Hypothalamus (tissue), 51 donors: ENCODE measurements at regions not wholly inside any gene's neighbourhood (a gene's known extent, or its start where the extent isn't known, plus 50 kb on each side); places are given as distances from the start of the nearest gene placed in this dataset.
A peak's percentile ranks its signal among the peaks of the same experiment; 100 is the strongest.
"Not testable (repeated sequence)": the region's sequence is repeated elsewhere in the genome, so short reads cannot be mapped to it uniquely, and the experiment has no call there.

Experiments
- DNase-seq, 51 donors: peaks; one replicate each; lab custom pipeline; 2025; lab: John Stamatoyannopoulos, UW

DNA sequence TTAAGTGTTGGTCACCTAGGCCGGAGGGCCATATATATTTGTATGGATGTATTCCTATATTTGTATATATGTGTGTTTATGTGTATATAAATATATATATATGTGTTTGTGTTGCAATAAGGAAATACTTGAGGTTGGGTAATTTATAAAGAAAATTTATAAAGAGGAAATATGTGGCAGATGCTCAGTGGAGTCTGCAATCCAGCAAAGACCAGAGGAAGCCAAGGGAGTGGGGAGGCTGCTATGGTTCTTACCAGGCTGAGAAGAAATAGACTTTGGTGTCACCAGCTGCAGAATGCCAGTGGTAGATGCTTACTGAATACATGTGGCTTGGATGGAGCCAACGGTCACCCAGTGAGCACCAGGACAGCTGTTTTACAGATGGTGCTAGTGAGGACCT lies 97.4 kb upstream of the ELOVL5 start:
- DNase-seq: no peak

DNA sequence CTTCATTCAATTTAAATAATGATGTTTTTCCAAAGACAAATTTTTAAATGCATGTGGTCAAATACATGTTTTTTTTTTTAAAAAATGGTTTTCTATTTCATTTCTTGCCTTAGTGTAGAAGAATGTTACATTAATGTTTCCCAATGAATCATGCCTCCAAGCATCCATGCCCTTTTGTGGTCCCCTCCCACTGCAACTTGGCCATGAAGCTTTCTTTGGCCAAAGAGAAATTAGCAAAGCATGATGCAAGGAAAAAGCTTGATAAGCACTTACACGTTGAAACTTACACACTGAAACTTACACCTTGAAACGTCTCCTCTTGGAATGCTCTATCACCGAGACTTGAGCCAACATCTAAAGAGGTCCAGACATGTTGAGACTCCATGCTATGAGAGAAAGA lies 93.0 kb upstream of the ELOVL5 start:
- no peak for DNase-seq

- peak in 1 of 51 donors; percentile 10 for DNase-seq
Measured at GRCh38 chr6:53441035-53441493, 92.3 kb upstream of the ELOVL5 start.

GRCh38 chr6:53440336-53440945 lies 91.7 kb upstream of the ELOVL5 start:
- peak in 3 of 51 donors; percentile 3 to 29 (median 19) for DNase-seq

- peak in 3 of 51 donors; percentile 9 to 66 (median 49) for DNase-seq
Measured at GRCh38 chr6:53439556-53439955, 90.8 kb upstream of the ELOVL5 start.

DNA sequence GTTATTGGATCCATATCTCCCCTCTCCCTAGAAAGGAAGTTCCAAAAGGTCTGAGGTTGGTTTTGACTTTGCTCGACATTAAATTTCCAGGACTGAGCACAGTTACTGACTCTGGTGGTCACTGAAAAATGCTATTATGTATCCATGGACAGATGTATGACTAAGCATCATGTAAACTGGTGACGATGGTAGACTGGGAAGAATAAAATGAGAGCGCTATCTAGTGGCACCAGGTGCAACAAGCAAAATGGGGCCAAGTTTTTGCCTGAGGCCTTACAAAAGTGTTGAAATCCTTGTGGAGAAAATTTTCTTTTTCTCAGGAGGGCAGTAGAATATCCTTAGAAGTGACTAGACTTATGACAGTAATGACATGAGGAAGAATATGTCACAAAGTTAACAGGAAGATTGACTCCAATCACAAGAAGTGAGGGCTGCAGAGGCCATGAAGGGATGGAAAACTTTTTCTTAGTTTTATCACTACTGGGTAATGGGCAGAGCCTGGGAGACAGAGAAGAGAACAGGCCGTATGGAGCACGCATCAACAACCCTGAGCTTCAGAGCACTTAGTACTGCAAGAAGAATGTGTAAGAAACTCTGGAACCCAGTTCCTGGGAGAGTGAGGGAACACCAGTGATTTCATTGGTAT lies 88.9 kb upstream of the ELOVL5 start:
- DNase-seq: peak in 17 of 51 donors; percentile 1 to 64 (median 13)

- DNase-seq: no peak
Measured at GRCh38 chr6:53436526-53437303, 88.0 kb upstream of the ELOVL5 start.

DNA sequence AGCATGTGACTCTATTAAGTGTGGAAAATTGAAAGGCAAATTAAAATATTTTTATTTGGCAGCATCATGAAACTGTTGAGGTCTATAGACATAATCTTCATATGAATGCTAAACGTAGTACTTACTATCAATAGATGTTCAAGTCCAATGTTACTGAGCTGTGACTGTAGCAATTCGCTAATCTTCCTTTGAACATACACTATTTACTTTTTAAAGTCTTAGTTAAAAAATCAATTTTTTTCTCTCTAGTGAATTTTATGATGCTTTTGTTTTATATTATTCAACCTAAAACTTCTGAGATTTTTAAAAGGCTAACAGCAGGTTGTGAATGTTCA lies 85.2 kb upstream of the ELOVL5 start:
- no peak for DNase-seq

DNA sequence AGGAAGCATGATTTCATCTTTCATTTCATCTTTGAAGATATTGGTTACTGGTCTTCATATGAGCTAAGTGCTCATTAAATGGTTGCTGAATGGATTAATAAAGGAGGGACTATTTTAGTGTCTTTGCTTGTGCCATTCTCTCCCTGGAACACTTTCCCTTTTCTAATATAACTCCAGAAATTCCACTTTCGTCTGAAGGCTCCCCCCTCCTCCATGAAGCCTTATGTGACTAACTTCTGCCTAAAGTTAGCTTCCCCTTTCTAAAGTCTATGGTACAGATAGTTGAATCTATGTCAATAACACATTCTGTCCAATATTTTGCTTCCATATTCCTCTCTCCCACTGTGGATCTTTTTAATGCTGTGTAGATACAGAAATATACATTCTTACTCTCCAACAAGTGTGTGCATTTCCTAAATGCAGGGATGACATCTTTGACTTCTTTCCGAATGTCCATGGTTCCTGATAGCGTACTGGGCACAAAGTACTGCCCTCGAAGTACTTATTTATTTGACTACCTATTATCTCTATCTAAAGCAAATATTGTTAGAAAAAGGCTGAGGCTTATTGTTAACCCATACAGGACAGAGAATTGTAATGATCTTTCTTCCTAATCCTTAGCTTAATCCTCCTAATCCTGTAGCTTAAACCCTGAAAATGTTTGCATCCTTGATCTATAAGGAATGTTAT lies 84.7 kb upstream of the ELOVL5 start:
- no peak for DNase-seq

GRCh38 chr6:53432318-53433161 lies 83.8 kb upstream of the ELOVL5 start:
- DNase-seq: no peak

DNA sequence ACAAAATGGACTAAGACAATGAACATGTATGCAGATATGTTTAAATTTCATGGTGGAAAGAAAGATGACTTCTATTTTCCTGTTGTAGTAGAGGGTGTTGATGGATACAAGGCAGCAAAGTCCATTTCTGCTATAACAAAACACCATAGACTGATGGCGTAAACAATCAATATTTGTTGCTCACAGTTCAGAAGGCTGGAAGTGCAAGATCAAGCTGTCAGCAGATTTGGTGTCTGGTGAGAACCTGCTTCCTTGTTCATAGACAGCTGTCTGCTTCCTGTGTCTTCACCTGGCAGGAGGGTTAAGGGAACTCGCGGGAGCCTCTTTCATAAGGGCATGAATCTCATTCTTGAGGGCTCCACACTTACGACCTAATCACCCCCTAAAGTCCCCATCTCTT lies 83.0 kb upstream of the ELOVL5 start:
- DNase-seq: no peak

DNA sequence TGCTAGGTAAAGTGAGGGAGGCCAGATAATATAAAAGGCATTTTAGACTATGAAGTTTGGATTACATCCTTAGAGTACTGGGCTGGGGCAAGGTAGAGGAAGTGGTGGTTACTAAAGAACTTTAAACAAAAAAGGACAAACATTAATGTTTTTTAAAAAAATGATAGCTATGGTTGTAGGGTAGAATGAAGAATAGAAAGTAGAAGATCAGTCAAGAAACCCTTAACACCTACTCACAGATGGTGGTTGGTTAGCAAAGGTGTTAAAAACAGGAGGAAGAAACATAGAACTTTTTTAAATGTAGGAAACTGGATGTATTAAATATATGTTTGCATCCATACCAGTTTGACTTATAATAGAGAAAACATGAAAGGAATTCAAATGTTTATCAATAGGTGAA lies 80.7 kb upstream of the ELOVL5 start:
- DNase-seq: no peak

- no peak for DNase-seq
Measured at GRCh38 chr6:53428886-53429285, 80.1 kb upstream of the ELOVL5 start.

DNA sequence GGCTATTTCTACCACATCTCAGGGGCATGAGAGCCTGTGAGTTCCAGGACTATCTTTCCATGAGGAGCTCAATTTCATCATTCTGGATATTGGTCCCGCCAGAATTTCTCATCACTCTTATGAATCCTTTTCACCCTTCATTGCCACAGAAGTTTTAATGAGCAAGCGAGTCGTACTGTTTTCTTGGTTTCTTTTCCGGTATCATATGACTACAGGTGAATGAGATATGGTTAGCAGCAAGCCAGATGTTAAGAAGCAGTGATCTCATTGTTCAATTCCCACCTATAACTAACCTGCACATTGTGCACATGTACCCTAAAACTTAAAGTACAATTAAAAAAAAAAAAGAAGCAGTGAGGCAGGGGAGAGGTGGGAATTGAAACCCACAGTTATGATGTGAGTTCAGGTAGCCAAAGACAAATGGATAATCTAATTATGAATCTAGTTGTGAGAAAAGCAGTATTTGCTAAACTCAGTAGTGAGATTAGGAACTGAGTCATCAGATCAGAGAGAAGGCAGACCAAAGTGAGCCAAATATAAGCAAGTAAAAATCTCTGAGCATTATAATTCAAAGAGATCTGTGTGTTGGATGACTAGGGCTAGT lies 78.0 kb upstream of the ELOVL5 start:
- DNase-seq: no peak

DNA sequence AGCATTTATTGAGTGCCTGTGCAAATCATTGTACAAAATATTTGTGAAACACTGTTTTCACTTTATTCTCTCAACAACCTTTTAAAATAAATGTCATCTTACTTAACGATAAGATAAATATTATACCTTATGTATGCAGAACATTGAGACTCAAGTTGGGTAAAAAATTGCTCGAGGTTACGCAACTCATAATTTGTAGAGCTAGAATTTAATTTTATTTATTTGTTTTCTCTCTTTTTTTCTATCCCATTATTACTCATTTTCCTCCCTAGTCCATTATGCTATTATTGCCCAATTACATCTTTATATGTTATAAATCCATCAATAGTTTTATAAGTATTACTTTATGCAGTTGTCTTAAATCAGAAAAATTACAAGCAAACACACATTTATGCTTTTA lies 77.4 kb upstream of the ELOVL5 start:
- DNase-seq: no peak

GRCh38 chr6:53424976-53425718 lies 76.4 kb upstream of the ELOVL5 start:
- DNase-seq: no peak

DNA sequence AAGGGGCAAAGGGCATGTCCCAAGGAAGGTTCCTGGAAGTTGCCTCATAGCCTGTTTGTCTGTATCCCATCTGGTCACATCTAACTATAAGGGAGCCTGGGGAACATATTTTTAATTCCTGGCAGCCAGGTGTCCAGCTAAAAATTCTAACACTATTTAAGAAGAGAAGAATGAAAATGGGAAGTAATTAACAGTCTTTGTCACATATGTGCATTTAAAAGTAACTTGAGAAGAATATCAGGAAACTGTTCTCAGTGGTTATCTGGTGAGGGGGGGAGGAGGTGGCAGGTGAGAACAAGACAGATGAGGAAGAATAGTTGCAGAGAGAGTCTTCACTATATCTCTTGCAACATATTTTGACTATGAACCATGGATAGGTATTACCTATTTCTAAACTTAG lies 75.5 kb upstream of the ELOVL5 start:
- DNase-seq: no peak

- not testable (repeated sequence) for DNase-seq
Measured at GRCh38 chr6:53423560-53423959, 74.8 kb upstream of the ELOVL5 start.

DNA sequence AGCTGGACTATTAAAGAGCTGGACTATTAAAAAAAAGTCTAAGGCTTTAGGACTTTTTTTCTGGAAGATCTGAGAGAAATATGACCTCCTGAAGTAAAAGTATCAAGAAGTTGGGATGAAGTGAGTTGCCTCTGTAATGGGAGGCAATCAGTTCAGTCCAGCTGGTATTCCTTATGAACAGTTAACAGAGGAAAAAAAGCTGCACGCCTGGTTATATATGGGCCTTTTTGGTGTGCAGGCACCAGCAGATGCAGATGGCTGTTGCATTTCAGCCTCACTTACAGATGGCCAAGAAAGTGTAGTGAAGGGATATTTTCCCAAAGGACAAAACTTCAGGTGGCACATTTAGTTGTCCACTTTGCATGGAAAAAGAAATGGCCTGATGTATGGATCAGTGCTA lies 70.3 kb upstream of the ELOVL5 start:
- DNase-seq: no peak
